Keratinocyte (primary cell): ENCODE measurements at regions not wholly inside any gene's neighbourhood (a gene's known extent, or its start where the extent isn't known, plus 50 kb on each side); places are given as distances from the start of the nearest gene placed in this dataset.

Source experiments
- DNase-seq: peaks from one replicate; pipeline ENCODE4 v3.0.0-alpha.2; 2011; ENCODE audit warnings: low read depth, missing footprints, low spot score
- FAIRE-seq: peaks from 2 replicates; lab custom pipeline; 2011; peaks lifted over from hg19 to GRCh38; lab: Jason Lieb, UNC
- H2AFZ ChIP-seq: 2 replicates; pipeline ENCODE4 v1.6.0; 2012; ENCODE audit warnings: low read length, control low read depth, inconsistent platforms; ENCODE audit not compliant: control insufficient read depth
- H3K27ac ChIP-seq: 2 replicates; pipeline ENCODE4 v1.5.1; 2011; ENCODE audit warnings: low read length; ENCODE audit not compliant: control insufficient read depth, insufficient read depth
- H3K27me3 ChIP-seq: 3 replicates; pipeline ENCODE4 v1.6.0; 2011; ENCODE audit warnings: low read length; ENCODE audit not compliant: control insufficient read depth, insufficient read depth; ENCODE audit errors: extremely low read depth
- H3K36me3 ChIP-seq, 2 experiments: 2 replicates in 1 of 2; 3 replicates in 1 of 2; pipeline ENCODE4 v1.5.1; 2011; ENCODE audit warnings: low read length in 2 of 2, mild to moderate bottlenecking in 1 of 2; ENCODE audit not compliant: control insufficient read depth in 2 of 2, insufficient read depth in 2 of 2; ENCODE audit errors: extremely low read depth in 1 of 2
- H3K4me1 ChIP-seq: 3 replicates; pipeline ENCODE4 v1.5.1; 2011; ENCODE audit warnings: low read length; ENCODE audit not compliant: control insufficient read depth, insufficient read depth; ENCODE audit errors: extremely low read depth
- H3K4me2 ChIP-seq: 3 replicates; pipeline ENCODE4 v1.6.0; 2011; ENCODE audit warnings: low read depth, low read length; ENCODE audit not compliant: control insufficient read depth, insufficient read depth; ENCODE audit errors: extremely low read depth
- H3K4me3 ChIP-seq, 3 experiments: fragments of 200-600 bp in 1 of 3; sonication (generic) in 1 of 3; 2 replicates in 2 of 3; 3 replicates in 1 of 3; pipeline ENCODE4 v1.5.1; 2011 to 2016; ENCODE audit warnings: low read length in 3 of 3, mild to moderate bottlenecking in 3 of 3, control low read depth in 2 of 3, inconsistent platforms in 1 of 3, low read depth in 1 of 3, mixed read lengths in 1 of 3, mixed run types in 1 of 3, moderate library complexity in 1 of 3; ENCODE audit not compliant: control insufficient read depth in 2 of 3, insufficient read depth in 2 of 3; ENCODE audit errors: extremely low read depth in 1 of 3
- H3K79me2 ChIP-seq: 2 replicates; pipeline ENCODE4 v1.6.0; 2012; ENCODE audit warnings: low read length; ENCODE audit not compliant: control insufficient read depth, insufficient read depth
- H3K9ac ChIP-seq: 3 replicates; pipeline ENCODE4 v1.6.0; 2011; ENCODE audit warnings: low read length; ENCODE audit not compliant: control insufficient read depth, insufficient read depth; ENCODE audit errors: extremely low read depth
- H3K9me1 ChIP-seq: 3 replicates; pipeline ENCODE4 v1.6.0; 2011; ENCODE audit warnings: low read length; ENCODE audit not compliant: control insufficient read depth, insufficient read depth; ENCODE audit errors: extremely low read depth
- H3K9me3 ChIP-seq: 2 replicates; pipeline ENCODE4 v1.5.1; 2012; ENCODE audit warnings: low read depth, low read length; ENCODE audit not compliant: control insufficient read depth
- H4K20me1 ChIP-seq: 3 replicates; pipeline ENCODE4 v1.6.0; 2011; ENCODE audit warnings: low read length; ENCODE audit not compliant: control insufficient read depth, insufficient read depth; ENCODE audit errors: extremely low read depth
- EZH2 ChIP-seq: IDR thresholded peaks from one replicate; pipeline ENCODE4 v1.6.1; 2012; ENCODE audit warnings: inconsistent platforms, mild to moderate bottlenecking, low read length, moderate library complexity
- dilution Hi-C: fragments of 300-500 bp; cut with MboI; formaldehyde crosslinking; loops from one replicate; pipeline ENCODE4 v1.7.0; 2020; ENCODE audit warnings: low sequenced_read_pairs; ENCODE audit not compliant: extremely low pct_ligation_motif_present
- TF ChIP-seq, protein P1 (sequence below), 3 experiments: IDR thresholded peaks in 1 of 3; conservative IDR thresholded peaks in 1 of 3; optimal IDR thresholded peaks in 1 of 3; 2 replicates in 2 of 3; 3 replicates in 1 of 3; pipeline versions ENCODE3 to v1.5.1; 2011; ENCODE audit warnings: low read length in 3 of 3, mild to moderate bottlenecking in 3 of 3, moderate library complexity in 2 of 3, control low read depth in 1 of 3, inconsistent platforms in 1 of 3; ENCODE audit not compliant: insufficient read depth in 2 of 3; ENCODE audit errors: extremely low read depth in 1 of 3

DNA sequence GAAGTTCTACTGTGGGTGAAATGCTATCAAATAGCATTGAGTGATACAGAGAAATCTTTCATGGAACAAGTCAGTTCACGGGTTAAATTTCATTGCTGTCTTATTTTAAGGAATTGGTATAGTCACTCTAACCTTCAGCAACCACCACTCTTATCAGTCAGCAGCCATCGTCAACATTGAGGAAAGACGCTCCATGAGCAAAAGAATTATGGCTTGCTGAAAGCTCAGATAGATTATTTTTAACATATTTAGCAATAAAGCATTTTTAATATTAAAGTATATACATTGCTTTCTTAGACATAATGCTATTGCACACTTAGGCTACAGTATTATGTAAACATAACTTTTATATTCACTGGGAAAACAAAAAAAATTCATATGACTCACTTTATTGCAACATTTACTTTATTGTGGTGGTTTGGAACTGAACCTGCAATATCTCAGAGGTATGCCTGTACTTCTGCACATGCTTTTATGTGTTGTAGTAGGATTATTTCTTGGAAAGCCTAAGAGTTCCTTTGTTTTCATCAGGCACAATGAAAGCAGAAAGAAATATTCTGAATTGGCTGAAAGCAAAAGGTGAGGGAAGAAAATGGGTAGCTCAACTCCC, 586.7 kb downstream of the GBA3 start:
- H3K27me3 ChIP-seq, result no peaks in the 10 kb centered on the region
- no peak overlapping the region for H3K27ac ChIP-seq
- no peaks in the 10 kb centered on the region for H3K4me1 ChIP-seq
- H3K9me3 ChIP-seq, result no peaks in the 10 kb centered on the region
- H3K4me2 ChIP-seq, result no peak overlapping the region
- H3K9me1 ChIP-seq, result no peaks in the 10 kb centered on the region
- dilution Hi-C loops, result no loop called here
- no peak for DNase-seq
- H2AFZ ChIP-seq, result no peak overlapping the region
- H3K36me3 ChIP-seq, result no peaks in the 10 kb centered on the region
- H3K4me3 ChIP-seq, result no peak overlapping the region
- H4K20me1 ChIP-seq, result no peaks in the 10 kb centered on the region
- no peaks in the 10 kb centered on the region for H3K79me2 ChIP-seq
- no peak for FAIRE-seq
- no peak for TF ChIP-seq EZH2
- no peak overlapping the region for H3K9ac ChIP-seq

DNA sequence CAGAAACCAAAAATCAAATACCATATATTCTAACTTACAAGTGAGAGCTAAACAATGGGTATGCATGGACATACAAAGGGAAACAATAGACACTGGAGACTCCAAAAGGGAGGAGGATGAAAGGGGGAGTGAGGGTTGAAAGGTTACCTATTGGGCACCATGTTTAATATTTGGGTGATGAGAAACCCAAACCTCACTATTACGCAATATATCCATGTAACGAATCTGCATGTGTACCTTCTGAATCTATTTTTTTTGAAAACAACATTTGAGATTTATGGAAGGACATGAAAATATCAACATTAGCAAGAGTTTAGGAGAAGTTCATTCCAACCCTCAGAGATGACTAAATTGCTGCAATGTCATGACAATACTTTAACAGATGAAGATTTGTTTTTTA, 586.1 kb downstream of the GBA3 start:
- FAIRE-seq, result no peak

More for the DNA sequence above, 586.1 kb downstream of the GBA3 start:
- no peak for DNase-seq
- Histone ChIP-seq H3K36me3 (no peaks in the 10 kb centered on the region), H3K9ac (no peak overlapping the region), H3K9me1 (no peaks in the 10 kb centered on the region), H3K79me2 (no peaks in the 10 kb centered on the region), H2AFZ (no peak overlapping the region), H3K27ac (no peak overlapping the region), H3K4me3 (no peak overlapping the region), H3K9me3 (no peaks in the 10 kb centered on the region), H3K4me1 (no peaks in the 10 kb centered on the region), H3K27me3 (no peaks in the 10 kb centered on the region), H3K4me2 (no peak overlapping the region), H4K20me1 (no peaks in the 10 kb centered on the region)
- TF ChIP-seq, protein P1, sequence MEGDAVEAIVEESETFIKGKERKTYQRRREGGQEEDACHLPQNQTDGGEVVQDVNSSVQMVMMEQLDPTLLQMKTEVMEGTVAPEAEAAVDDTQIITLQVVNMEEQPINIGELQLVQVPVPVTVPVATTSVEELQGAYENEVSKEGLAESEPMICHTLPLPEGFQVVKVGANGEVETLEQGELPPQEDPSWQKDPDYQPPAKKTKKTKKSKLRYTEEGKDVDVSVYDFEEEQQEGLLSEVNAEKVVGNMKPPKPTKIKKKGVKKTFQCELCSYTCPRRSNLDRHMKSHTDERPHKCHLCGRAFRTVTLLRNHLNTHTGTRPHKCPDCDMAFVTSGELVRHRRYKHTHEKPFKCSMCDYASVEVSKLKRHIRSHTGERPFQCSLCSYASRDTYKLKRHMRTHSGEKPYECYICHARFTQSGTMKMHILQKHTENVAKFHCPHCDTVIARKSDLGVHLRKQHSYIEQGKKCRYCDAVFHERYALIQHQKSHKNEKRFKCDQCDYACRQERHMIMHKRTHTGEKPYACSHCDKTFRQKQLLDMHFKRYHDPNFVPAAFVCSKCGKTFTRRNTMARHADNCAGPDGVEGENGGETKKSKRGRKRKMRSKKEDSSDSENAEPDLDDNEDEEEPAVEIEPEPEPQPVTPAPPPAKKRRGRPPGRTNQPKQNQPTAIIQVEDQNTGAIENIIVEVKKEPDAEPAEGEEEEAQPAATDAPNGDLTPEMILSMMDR (optimal IDR thresholded peaks at IDR 0.05 in 1 of 3, IDR thresholded peaks at IDR 0.05 in 1 of 3, conservative IDR thresholded peaks at IDR 0.05 in 1 of 3; ENCODE audit: extremely low read depth in 1 of 3, insufficient read depth in 2 of 3, low read length in 3 of 3), result no peak
- no peak for TF ChIP-seq EZH2
- dilution Hi-C loops, result no loop called here
